Testis (tissue), 2 donors: ENCODE measurements at regions not wholly inside any gene's neighbourhood (a gene's known extent, or its start where the extent isn't known, plus 50 kb on each side); places are given as distances from the start of the nearest gene placed in this dataset.

Experiments
- POLR2A ChIP-seq: fragments of 450-650 bp; IDR thresholded peaks from one replicate; pipeline ENCODE4 v1.6.1; 2017; ENCODE audit warnings: antibody characterized with exemption, mild to moderate bottlenecking, moderate library complexity
- TF ChIP-seq, protein P1 (sequence below), 3 experiments: fragments of 450-650 bp in 2 of 3; fragments of 200-600 bp in 1 of 3; sonication (generic) in 1 of 3; IDR thresholded peaks; one replicate each; pipeline ENCODE4 v1.5.1; 2016 to 2019; ENCODE audit warnings: antibody characterized with exemption in 3 of 3, mild to moderate bottlenecking in 2 of 3, moderate library complexity in 1 of 3

DNA sequence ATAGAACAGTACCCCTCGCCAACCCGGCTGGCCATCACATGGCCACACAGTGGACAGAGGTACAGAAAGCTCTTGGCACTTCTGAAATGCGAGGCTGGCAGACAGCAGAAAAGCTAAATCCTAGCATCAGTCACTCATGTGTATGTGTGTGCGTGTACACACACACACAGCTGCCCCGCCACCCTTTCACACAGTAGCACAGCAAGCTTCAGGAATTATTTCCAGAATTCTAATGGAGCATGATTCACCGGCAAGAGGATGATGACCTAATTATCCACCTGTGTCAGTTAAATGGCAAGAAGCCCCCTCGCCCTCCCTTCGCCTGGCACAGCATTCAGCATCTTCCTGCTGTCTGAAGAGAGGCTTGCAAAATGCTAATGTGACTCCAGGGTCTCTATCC lies 336.0 kb downstream of the SHANK2 start:
- no peak for TF ChIP-seq POLR2A
- TF ChIP-seq, protein P1, sequence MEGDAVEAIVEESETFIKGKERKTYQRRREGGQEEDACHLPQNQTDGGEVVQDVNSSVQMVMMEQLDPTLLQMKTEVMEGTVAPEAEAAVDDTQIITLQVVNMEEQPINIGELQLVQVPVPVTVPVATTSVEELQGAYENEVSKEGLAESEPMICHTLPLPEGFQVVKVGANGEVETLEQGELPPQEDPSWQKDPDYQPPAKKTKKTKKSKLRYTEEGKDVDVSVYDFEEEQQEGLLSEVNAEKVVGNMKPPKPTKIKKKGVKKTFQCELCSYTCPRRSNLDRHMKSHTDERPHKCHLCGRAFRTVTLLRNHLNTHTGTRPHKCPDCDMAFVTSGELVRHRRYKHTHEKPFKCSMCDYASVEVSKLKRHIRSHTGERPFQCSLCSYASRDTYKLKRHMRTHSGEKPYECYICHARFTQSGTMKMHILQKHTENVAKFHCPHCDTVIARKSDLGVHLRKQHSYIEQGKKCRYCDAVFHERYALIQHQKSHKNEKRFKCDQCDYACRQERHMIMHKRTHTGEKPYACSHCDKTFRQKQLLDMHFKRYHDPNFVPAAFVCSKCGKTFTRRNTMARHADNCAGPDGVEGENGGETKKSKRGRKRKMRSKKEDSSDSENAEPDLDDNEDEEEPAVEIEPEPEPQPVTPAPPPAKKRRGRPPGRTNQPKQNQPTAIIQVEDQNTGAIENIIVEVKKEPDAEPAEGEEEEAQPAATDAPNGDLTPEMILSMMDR (IDR thresholded peaks at IDR 0.05): no peak
